ENCODE measurements at regions not wholly inside any gene's neighbourhood (a gene's known extent, or its start where the extent isn't known, plus 50 kb on each side); places are given as distances from the start of the nearest gene placed in this dataset.
"Not testable (repeated sequence)": the region's sequence is repeated elsewhere in the genome, so short reads cannot be mapped to it uniquely, and the experiment has no call there.

DNA sequence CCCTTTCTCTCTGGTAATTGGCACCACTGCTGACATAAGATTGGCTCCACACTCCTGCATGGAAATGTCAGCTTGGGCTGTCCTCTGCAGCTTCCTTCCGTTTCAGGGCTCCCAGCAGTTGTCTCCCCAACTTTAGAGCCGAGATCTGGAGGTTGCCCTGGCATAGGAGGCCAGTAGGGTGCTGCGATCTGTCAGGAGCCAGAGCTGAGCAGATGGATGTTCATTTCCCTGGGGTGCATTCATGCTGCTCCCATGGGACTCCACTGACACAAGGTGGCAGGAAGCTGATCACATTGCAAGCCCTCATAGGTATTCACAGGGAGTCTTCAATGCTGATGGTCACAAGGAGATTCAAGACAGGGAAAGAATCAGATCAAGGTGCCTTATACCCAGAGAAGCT is 116.6 kb upstream of the RAI2 start:
- no peak for DNase-seq (ENCODE audit: low read depth)
- H3K4me3 ChIP-seq (ENCODE audit: low read depth, low read length): no peak overlapping the region
- no peak for TF ChIP-seq CTCF (IDR thresholded peaks at IDR 0.05; ENCODE audit: low read depth, low read length, missing control alignments)
- in situ Hi-C loops (cut with HindIII; ENCODE audit: low sequenced_read_pairs): no loop called here

- H3K4me3 ChIP-seq (ENCODE audit: low read depth, low read length): no peak overlapping the region
- DNase-seq (ENCODE audit: low read depth): no peak
- no peak for TF ChIP-seq CTCF (IDR thresholded peaks at IDR 0.05; ENCODE audit: low read depth, low read length, missing control alignments)
- in situ Hi-C loops (cut with HindIII; ENCODE audit: low sequenced_read_pairs): no loop called here
Measured at GRCh38 chrX:17976955-17977354, 115.9 kb upstream of the RAI2 start.

DNA sequence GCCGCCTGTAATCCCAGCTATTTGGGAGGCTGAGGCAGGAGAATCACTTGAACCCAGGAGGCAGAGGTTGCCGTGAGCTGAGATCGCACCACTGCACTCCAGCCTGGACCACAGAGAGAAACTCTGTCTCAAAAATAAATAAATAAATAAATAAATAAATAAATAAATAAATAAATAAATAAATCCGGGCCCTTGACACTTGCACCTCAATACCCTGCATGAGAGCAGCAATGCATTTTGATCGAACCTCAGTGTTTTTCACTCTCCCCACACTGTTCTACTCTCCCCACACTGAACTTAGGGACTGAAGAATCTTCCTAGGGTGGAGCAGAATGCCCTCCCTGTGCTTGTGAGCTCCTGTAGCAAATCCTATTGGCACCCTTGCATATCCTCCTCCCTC is 114.3 kb upstream of the RAI2 start:
- in situ Hi-C loops (cut with HindIII; ENCODE audit: low sequenced_read_pairs); DNase-seq (ENCODE audit: low read depth); H3K4me3 ChIP-seq (ENCODE audit: low read depth, low read length): not testable (repeated sequence)

DNA sequence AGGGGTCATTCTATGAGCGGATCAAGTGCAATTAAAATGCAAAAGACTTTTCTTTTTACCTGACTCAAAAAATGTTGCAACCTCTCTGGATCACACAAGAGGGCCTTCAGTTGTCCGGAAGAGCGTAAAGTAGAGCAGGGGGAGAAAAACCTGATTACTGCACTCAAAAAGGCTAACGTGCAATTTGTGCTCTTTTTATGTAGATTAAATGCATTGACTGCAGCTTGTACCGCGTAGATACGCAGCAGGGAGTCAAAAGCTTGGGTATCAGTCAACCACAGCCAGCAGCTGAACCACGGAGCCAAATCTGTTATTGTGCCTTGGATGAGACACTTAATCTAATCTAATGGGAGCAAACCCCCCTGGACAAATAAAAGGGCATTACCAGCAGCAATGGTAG is 107.3 kb upstream of the RAI2 start:
- in situ Hi-C loops (cut with HindIII; ENCODE audit: low sequenced_read_pairs): no loop called here
- H3K4me3 ChIP-seq (ENCODE audit: low read depth, low read length): no peak overlapping the region
- no peak for TF ChIP-seq CTCF (IDR thresholded peaks at IDR 0.05; ENCODE audit: low read depth, low read length, missing control alignments)
- no peak for DNase-seq (ENCODE audit: low read depth)

DNA sequence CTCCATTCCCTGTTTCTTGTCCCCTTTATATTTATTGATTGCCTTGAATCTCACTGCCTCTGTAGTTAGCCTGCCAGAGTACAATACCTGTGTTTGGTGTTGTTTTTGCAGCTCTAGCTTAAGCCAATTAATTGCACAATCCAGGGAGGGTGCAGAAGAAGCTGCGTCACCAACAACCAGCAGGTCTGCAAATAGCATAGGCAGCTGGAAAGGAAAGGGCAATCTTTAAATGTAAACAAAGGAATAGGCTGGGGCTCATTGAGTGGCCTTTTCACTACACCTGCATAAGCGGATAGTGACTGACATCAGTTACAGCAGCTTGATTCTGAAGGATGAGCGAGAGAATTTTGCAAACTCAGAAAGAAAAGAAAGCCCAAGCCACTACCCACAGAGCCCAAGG is 106.8 kb upstream of the RAI2 start:
- in situ Hi-C loops (cut with HindIII; ENCODE audit: low sequenced_read_pairs): no loop called here
- H3K4me3 ChIP-seq (ENCODE audit: low read depth, low read length): no peak overlapping the region
- DNase-seq (ENCODE audit: low read depth): no peak
- no peak for TF ChIP-seq CTCF (IDR thresholded peaks at IDR 0.05; ENCODE audit: low read depth, low read length, missing control alignments)

GRCh38 chrX:17964871-17965270 is 103.8 kb upstream of the RAI2 start:
- in situ Hi-C loops (cut with HindIII; ENCODE audit: low sequenced_read_pairs): no loop called here
- TF ChIP-seq CTCF (IDR thresholded peaks at IDR 0.05; ENCODE audit: low read depth, low read length, missing control alignments): no peak
- H3K4me3 ChIP-seq (ENCODE audit: low read depth, low read length): no peak overlapping the region
- DNase-seq (ENCODE audit: low read depth): no peak

DNA sequence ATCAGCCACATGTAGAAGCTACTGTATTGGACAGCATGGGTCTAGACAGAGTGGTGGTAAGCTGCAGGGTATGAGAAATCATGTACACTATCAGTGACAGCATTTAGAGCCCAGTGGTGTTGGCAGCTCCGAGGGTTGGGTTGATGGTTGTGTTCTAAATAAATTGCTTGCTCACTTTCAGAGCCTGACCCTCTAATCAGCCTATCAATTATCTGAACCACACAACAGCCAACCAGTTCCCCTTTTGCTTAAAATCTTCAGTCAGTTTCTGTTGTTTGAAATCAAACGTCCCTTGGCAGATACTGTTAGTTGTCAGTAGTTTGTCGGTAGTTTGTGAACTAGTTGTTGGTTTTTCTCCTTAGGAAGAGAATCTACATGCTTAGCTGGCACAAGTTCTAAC is 99.8 kb upstream of the RAI2 start:
- H3K4me3 ChIP-seq (ENCODE audit: low read depth, low read length): no peak overlapping the region
- DNase-seq (ENCODE audit: low read depth): no peak
- TF ChIP-seq CTCF (IDR thresholded peaks at IDR 0.05; ENCODE audit: low read depth, low read length, missing control alignments): no peak
- in situ Hi-C loops (cut with HindIII; ENCODE audit: low sequenced_read_pairs): no loop called here
